ENCODE measurements at regions not wholly inside any gene's neighbourhood (a gene's known extent, or its start where the extent isn't known, plus 50 kb on each side); places are given as distances from the start of the nearest gene placed in this dataset.

- H3K4me3 ChIP-seq (ENCODE audit: low read length) = no peak overlapping the region
- no peak overlapping the region for H3K9ac ChIP-seq (ENCODE audit: low read length)
- no peaks in the 10 kb centered on the region for H3K27me3 ChIP-seq (ENCODE audit: control insufficient read depth, insufficient read depth, low read length)
- no peaks in the 10 kb centered on the region for H3K4me1 ChIP-seq (ENCODE audit: control insufficient read depth, insufficient read depth, low read length)
- H3K9me3 ChIP-seq (ENCODE audit: control insufficient read depth, low read length) = no peaks in the 10 kb centered on the region
- H3K36me3 ChIP-seq (ENCODE audit: control insufficient read depth, insufficient read depth, low read length) = no peaks in the 10 kb centered on the region
Observed at GRCh38 chr2:133673305-133673905, 105.1 kb upstream of the NCKAP5 start.

- Histone ChIP-seq H3K4me1 (ENCODE audit: control insufficient read depth, insufficient read depth, low read length) (no peaks in the 10 kb centered on the region), H3K9ac (ENCODE audit: low read length) (no peak overlapping the region), H3K9me3 (ENCODE audit: control insufficient read depth, low read length) (no peaks in the 10 kb centered on the region), H3K36me3 (ENCODE audit: control insufficient read depth, insufficient read depth, low read length) (no peaks in the 10 kb centered on the region), H3K27me3 (ENCODE audit: control insufficient read depth, insufficient read depth, low read length) (no peaks in the 10 kb centered on the region), H3K4me3 (ENCODE audit: low read length) (no peak overlapping the region)
Observed at GRCh38 chr2:133674066-133674432, 105.8 kb upstream of the NCKAP5 start.

GRCh38 chr2:133674433-133675331 is 106.4 kb upstream of the NCKAP5 start:
- Histone ChIP-seq H3K9ac (ENCODE audit: low read length) (no peak overlapping the region), H3K4me3 (ENCODE audit: low read length) (no peak overlapping the region), H3K36me3 (ENCODE audit: control insufficient read depth, insufficient read depth, low read length) (no peaks in the 10 kb centered on the region)

GRCh38 chr2:133676392-133677130 is 108.3 kb upstream of the NCKAP5 start:
- Histone ChIP-seq H3K27me3 (ENCODE audit: control insufficient read depth, insufficient read depth, low read length) (no peaks in the 10 kb centered on the region), H3K36me3 (ENCODE audit: control insufficient read depth, insufficient read depth, low read length) (no peaks in the 10 kb centered on the region), H3K9ac (ENCODE audit: low read length) (no peak overlapping the region), H3K4me3 (ENCODE audit: low read length) (no peak overlapping the region), H3K4me1 (ENCODE audit: control insufficient read depth, insufficient read depth, low read length) (no peaks in the 10 kb centered on the region), H3K9me3 (ENCODE audit: control insufficient read depth, low read length) (no peaks in the 10 kb centered on the region)

More at GRCh38 chr2:133674433-133675331, 106.4 kb upstream of the NCKAP5 start:
- H3K9me3 ChIP-seq (ENCODE audit: control insufficient read depth, low read length) = no peaks in the 10 kb centered on the region
- H3K27me3 ChIP-seq (ENCODE audit: control insufficient read depth, insufficient read depth, low read length) = no peaks in the 10 kb centered on the region
- H3K4me1 ChIP-seq (ENCODE audit: control insufficient read depth, insufficient read depth, low read length) = no peaks in the 10 kb centered on the region

GRCh38 chr2:133680343-133681049 is 112.2 kb upstream of the NCKAP5 start:
- Histone ChIP-seq H3K4me1 (ENCODE audit: control insufficient read depth, insufficient read depth, low read length) (no peaks in the 10 kb centered on the region), H3K4me3 (ENCODE audit: low read length) (no peak overlapping the region), H3K9me3 (ENCODE audit: control insufficient read depth, low read length) (no peaks in the 10 kb centered on the region), H3K27me3 (ENCODE audit: control insufficient read depth, insufficient read depth, low read length) (no peaks in the 10 kb centered on the region), H3K36me3 (ENCODE audit: control insufficient read depth, insufficient read depth, low read length) (no peaks in the 10 kb centered on the region), H3K9ac (ENCODE audit: low read length) (no peak overlapping the region)

- H3K9ac ChIP-seq (ENCODE audit: low read length) = no peak overlapping the region
- no peaks in the 10 kb centered on the region for H3K36me3 ChIP-seq (ENCODE audit: control insufficient read depth, insufficient read depth, low read length)
- no peak overlapping the region for H3K4me3 ChIP-seq (ENCODE audit: low read length)
- H3K27me3 ChIP-seq (ENCODE audit: control insufficient read depth, insufficient read depth, low read length) = no peaks in the 10 kb centered on the region
- no peaks in the 10 kb centered on the region for H3K4me1 ChIP-seq (ENCODE audit: control insufficient read depth, insufficient read depth, low read length)
- H3K9me3 ChIP-seq (ENCODE audit: control insufficient read depth, low read length) = no peaks in the 10 kb centered on the region
Observed at GRCh38 chr2:133682347-133682746, 114.1 kb upstream of the NCKAP5 start.

- H3K36me3 ChIP-seq (ENCODE audit: control insufficient read depth, insufficient read depth, low read length) = no peaks in the 10 kb centered on the region
- H3K27me3 ChIP-seq (ENCODE audit: control insufficient read depth, insufficient read depth, low read length) = no peaks in the 10 kb centered on the region
- H3K9me3 ChIP-seq (ENCODE audit: control insufficient read depth, low read length) = no peaks in the 10 kb centered on the region
- H3K4me3 ChIP-seq (ENCODE audit: low read length) = no peak overlapping the region
- no peaks in the 10 kb centered on the region for H3K4me1 ChIP-seq (ENCODE audit: control insufficient read depth, insufficient read depth, low read length)
- H3K9ac ChIP-seq (ENCODE audit: low read length) = no peak overlapping the region
Observed at GRCh38 chr2:133682906-133683305, 114.6 kb upstream of the NCKAP5 start.

GRCh38 chr2:133685636-133686215 is 117.5 kb upstream of the NCKAP5 start:
- Histone ChIP-seq H3K9me3 (ENCODE audit: control insufficient read depth, low read length) (no peaks in the 10 kb centered on the region), H3K9ac (ENCODE audit: low read length) (no peak overlapping the region), H3K4me3 (ENCODE audit: low read length) (no peak overlapping the region), H3K4me1 (ENCODE audit: control insufficient read depth, insufficient read depth, low read length) (no peaks in the 10 kb centered on the region), H3K36me3 (ENCODE audit: control insufficient read depth, insufficient read depth, low read length) (no peaks in the 10 kb centered on the region), H3K27me3 (ENCODE audit: control insufficient read depth, insufficient read depth, low read length) (no peaks in the 10 kb centered on the region)

- Histone ChIP-seq H3K27me3 (ENCODE audit: control insufficient read depth, insufficient read depth, low read length) (no peaks in the 10 kb centered on the region), H3K4me3 (ENCODE audit: low read length) (no peak overlapping the region), H3K9me3 (ENCODE audit: control insufficient read depth, low read length) (no peaks in the 10 kb centered on the region), H3K4me1 (ENCODE audit: control insufficient read depth, insufficient read depth, low read length) (no peaks in the 10 kb centered on the region), H3K36me3 (ENCODE audit: control insufficient read depth, insufficient read depth, low read length) (no peaks in the 10 kb centered on the region), H3K9ac (ENCODE audit: low read length) (no peak overlapping the region)
Observed at GRCh38 chr2:133690780-133691179, 122.5 kb upstream of the NCKAP5 start.

- no peak overlapping the region for H3K4me3 ChIP-seq (ENCODE audit: low read length)
Observed at GRCh38 chr2:133691336-133691735, 123.1 kb upstream of the NCKAP5 start.

GRCh38 chr2:133705287-133705686 is 137.0 kb upstream of the NCKAP5 start:
- H3K9me3 ChIP-seq (ENCODE audit: control insufficient read depth, low read length) = no peaks in the 10 kb centered on the region
- no peak overlapping the region for H3K4me3 ChIP-seq (ENCODE audit: low read length)
- no peak overlapping the region for H3K9ac ChIP-seq (ENCODE audit: low read length)
- H3K4me1 ChIP-seq (ENCODE audit: control insufficient read depth, insufficient read depth, low read length) = no peaks in the 10 kb centered on the region
- no peaks in the 10 kb centered on the region for H3K27me3 ChIP-seq (ENCODE audit: control insufficient read depth, insufficient read depth, low read length)
- no peaks in the 10 kb centered on the region for H3K36me3 ChIP-seq (ENCODE audit: control insufficient read depth, insufficient read depth, low read length)

More at GRCh38 chr2:133691336-133691735, 123.1 kb upstream of the NCKAP5 start:
- H3K9ac ChIP-seq (ENCODE audit: low read length) = no peak overlapping the region
- H3K9me3 ChIP-seq (ENCODE audit: control insufficient read depth, low read length) = no peaks in the 10 kb centered on the region
- no peaks in the 10 kb centered on the region for H3K4me1 ChIP-seq (ENCODE audit: control insufficient read depth, insufficient read depth, low read length)
- no peaks in the 10 kb centered on the region for H3K27me3 ChIP-seq (ENCODE audit: control insufficient read depth, insufficient read depth, low read length)
- no peaks in the 10 kb centered on the region for H3K36me3 ChIP-seq (ENCODE audit: control insufficient read depth, insufficient read depth, low read length)
